H9 (cell line): ENCODE measurements at regions not wholly inside any gene's neighbourhood (a gene's known extent, or its start where the extent isn't known, plus 50 kb on each side); places are given as distances from the start of the nearest gene placed in this dataset.

Source experiments
- DNase-seq: peaks from one replicate; pipeline ENCODE4 v3.0.0-alpha.2; 2017
- H2AFZ ChIP-seq: one replicate; pipeline ENCODE4 v1.6.1; 2013; ENCODE audit warnings: mild to moderate bottlenecking, low read length, control low read depth, moderate library complexity
- H2AK5ac ChIP-seq: 2 replicates; pipeline ENCODE4 v1.6.1; 2013; ENCODE audit warnings: low read length, control low read depth, mixed read lengths; ENCODE audit not compliant: insufficient read length
- H2BK120ac ChIP-seq: one replicate; pipeline ENCODE4 v1.6.1; 2013; ENCODE audit warnings: low read depth, mild to moderate bottlenecking, low read length, control low read depth, inconsistent platforms; ENCODE audit not compliant: poor library complexity, severe bottlenecking
- H2BK12ac ChIP-seq: 2 replicates; pipeline ENCODE4 v1.6.1; 2013; ENCODE audit warnings: low read length, control low read depth, mixed read lengths, low read depth; ENCODE audit not compliant: insufficient read length
- H2BK15ac ChIP-seq: 2 replicates; pipeline ENCODE4 v1.6.1; 2013; ENCODE audit warnings: low read depth, low read length, control low read depth
- H2BK20ac ChIP-seq: one replicate; pipeline ENCODE4 v1.6.1; 2013; ENCODE audit warnings: low read depth, mild to moderate bottlenecking, low read length, control low read depth, inconsistent platforms; ENCODE audit not compliant: poor library complexity, severe bottlenecking
- H2BK5ac ChIP-seq: 2 replicates; pipeline ENCODE4 v1.6.1; 2013; ENCODE audit warnings: low read length, control low read depth, mixed read lengths; ENCODE audit not compliant: insufficient read length
- H3K14ac ChIP-seq: 2 replicates; pipeline ENCODE4 v1.6.1; 2013; ENCODE audit warnings: low read length, control low read depth; ENCODE audit not compliant: insufficient read depth
- H3K18ac ChIP-seq: 2 replicates; pipeline ENCODE4 v1.6.1; 2013; ENCODE audit warnings: low read depth, mild to moderate bottlenecking, mixed read lengths, low read length, control low read depth; ENCODE audit not compliant: insufficient read length
- H3K23ac ChIP-seq: 2 replicates; pipeline ENCODE4 v1.6.1; 2013; ENCODE audit warnings: low read length, control low read depth, mixed read lengths, low read depth; ENCODE audit not compliant: insufficient read length
- H3K23me2 ChIP-seq: 2 replicates; pipeline ENCODE4 v1.6.1; 2013; ENCODE audit warnings: low read depth, mild to moderate bottlenecking, mixed read lengths, low read length, control low read depth; ENCODE audit not compliant: insufficient read length, poor library complexity, severe bottlenecking
- H3K27ac ChIP-seq: 2 replicates; pipeline ENCODE4 v1.5.1; 2013; ENCODE audit warnings: low read length, control low read depth, mixed read lengths, low read depth; ENCODE audit not compliant: insufficient read length
- H3K27me3 ChIP-seq: 2 replicates; pipeline ENCODE4 v1.6.1; 2013; ENCODE audit warnings: low read length, control low read depth, inconsistent platforms; ENCODE audit not compliant: insufficient read depth
- H3K4ac ChIP-seq: 2 replicates; pipeline ENCODE4 v1.6.1; 2013; ENCODE audit warnings: low read depth, mild to moderate bottlenecking, control low read depth, inconsistent platforms, low read length, moderate library complexity
- H3K4me1 ChIP-seq: 2 replicates; pipeline ENCODE4 v1.6.1; 2013; ENCODE audit warnings: low read length, control low read depth, inconsistent platforms; ENCODE audit not compliant: insufficient read depth
- H3K4me2 ChIP-seq: 2 replicates; pipeline ENCODE4 v1.6.1; 2013; ENCODE audit warnings: low read length, control low read depth, mixed read lengths; ENCODE audit not compliant: insufficient read length, insufficient read depth
- H3K56ac ChIP-seq: 2 replicates; pipeline ENCODE4 v1.6.1; 2013; ENCODE audit warnings: low read depth, mild to moderate bottlenecking, mixed read lengths, low read length, control low read depth; ENCODE audit not compliant: insufficient read length
- H3K79me1 ChIP-seq: 2 replicates; pipeline ENCODE4 v1.6.1; 2013; ENCODE audit warnings: low read depth, mild to moderate bottlenecking, moderate library complexity, low read length, control low read depth, inconsistent platforms; ENCODE audit not compliant: insufficient read depth, poor library complexity, severe bottlenecking
- H3K79me2 ChIP-seq: 2 replicates; pipeline ENCODE4 v1.6.1; 2013; ENCODE audit warnings: low read length, control low read depth, inconsistent platforms; ENCODE audit not compliant: insufficient read depth
- H3K9ac ChIP-seq: 2 replicates; pipeline ENCODE4 v1.6.1; 2013; ENCODE audit warnings: low read length, control low read depth, mixed read lengths; ENCODE audit not compliant: insufficient read length; ENCODE audit errors: extremely low read depth
- H3K9me3 ChIP-seq: one replicate; pipeline ENCODE4 v1.6.1; 2013; ENCODE audit warnings: low read depth, low read length, inconsistent platforms; ENCODE audit not compliant: control insufficient read depth
- H3T11ph ChIP-seq: one replicate; pipeline ENCODE4 v1.6.1; 2013; ENCODE audit warnings: mild to moderate bottlenecking, low read length, control low read depth, inconsistent platforms
- H4K20me1 ChIP-seq: one replicate; pipeline ENCODE4 v1.6.1; 2013; ENCODE audit not compliant: control insufficient read depth, insufficient read length, insufficient read depth
- H4K5ac ChIP-seq: 2 replicates; pipeline ENCODE4 v1.6.1; 2013; ENCODE audit warnings: low read depth, mild to moderate bottlenecking, mixed read lengths, low read length, control low read depth; ENCODE audit not compliant: insufficient read length
- H4K8ac ChIP-seq: replicated peaks from 2 replicates; pipeline ENCODE4 v1.6.1; 2013; ENCODE audit warnings: low read length, control low read depth, mixed read lengths, low read depth; ENCODE audit not compliant: insufficient read length
- H4K91ac ChIP-seq: 2 replicates; pipeline ENCODE4 v1.6.1; 2013; ENCODE audit warnings: low read depth, mild to moderate bottlenecking, moderate library complexity, mixed read lengths, low read length, control low read depth; ENCODE audit not compliant: insufficient read length
- H3K27ac Mint-ChIP-seq, 3 experiments: 2 replicates in 2 of 3; 3 replicates in 1 of 3; pipeline ENCODE4 v1.8.0; 2020 to 2021; ENCODE audit warnings: mixed read lengths in 3 of 3, mild to moderate bottlenecking in 1 of 3, moderate library complexity in 1 of 3
- H3K27me3 Mint-ChIP-seq: 2 replicates; pipeline ENCODE4 v1.8.0; 2021; ENCODE audit warnings: low read depth, mild to moderate bottlenecking, moderate library complexity, mixed read lengths
- H3K36me3 Mint-ChIP-seq, 3 experiments: 2 replicates in 2 of 3; 3 replicates in 1 of 3; pipeline ENCODE4 v1.8.0; 2020 to 2021; ENCODE audit warnings: low read depth in 3 of 3, mixed read lengths in 3 of 3; ENCODE audit not compliant: insufficient read depth in 1 of 3
- H3K4me1 Mint-ChIP-seq, 2 experiments: 2 replicates each; pipeline ENCODE4 v1.8.0; 2020; ENCODE audit warnings: mixed read lengths in 2 of 2
- H3K4me3 Mint-ChIP-seq, 2 experiments: 2 replicates in 1 of 2; 3 replicates in 1 of 2; pipeline ENCODE4 v1.8.0; 2020 to 2021; ENCODE audit warnings: mild to moderate bottlenecking in 2 of 2, mixed read lengths in 2 of 2, moderate library complexity in 1 of 2
- H3K9me3 Mint-ChIP-seq, 2 experiments: 2 replicates in 1 of 2; 3 replicates in 1 of 2; pipeline ENCODE4 v1.8.0; 2020; ENCODE audit warnings: mild to moderate bottlenecking in 2 of 2, mixed read lengths in 2 of 2, moderate library complexity in 1 of 2
- CTCF ChIP-seq: fragments of 200-600 bp; sonication (generic); conservative IDR thresholded peaks from 3 replicates; pipeline ENCODE4 v1.8.0; 2021; ENCODE audit warnings: antibody characterized with exemption, mild to moderate bottlenecking
- WGBS: extraction: QIAGEN DNeasy Blood & Tissue Kit; methylation state at CpG from one replicate; pipeline ENCODE4 v1.1.7; 2013; ENCODE audit warnings: missing lambda C conversion rate, low lambda C conversion rate, mixed read lengths; ENCODE audit not compliant: insufficient read length; ENCODE audit errors: extremely low coverage; 5-methylcytosine and 5-hydroxymethylcytosine counted together

- no peak overlapping the region for H2BK120ac ChIP-seq
- peaks cover 12 to 26% of the 10 kb centered on the region in 2 experiments for H3K4me1 Mint-ChIP-seq
Observed at GRCh38 chr15:93246266-93247242, 157.5 kb upstream of the RGMA start.

More at GRCh38 chr15:93246266-93247242, 157.5 kb upstream of the RGMA start:
- Mint-ChIP-seq H3K9me3 (no peaks in the 10 kb centered on the region), H3K36me3 (no peaks in the 10 kb centered on the region; a peak in 1 of 7 replicates), H3K27me3 (peaks cover 40% of the 10 kb centered on the region), H3K27ac (no peak overlapping the region; a peak in 1 of 7 replicates), H3K4me3 (no peak overlapping the region)
- H3K9ac ChIP-seq, result no peak overlapping the region
- no CpG with 5 or more reads among the region's 25 CpGs for WGBS
- H2BK5ac ChIP-seq, result no peak overlapping the region
- H3K23me2 ChIP-seq, result no peaks in the 10 kb centered on the region
- no peak overlapping the region for H2BK12ac ChIP-seq
- H3K14ac ChIP-seq, result no peak overlapping the region
- no peak overlapping the region for H3K27ac ChIP-seq
- no peak overlapping the region for H3K4me2 ChIP-seq
- H3K79me1 ChIP-seq, result no peaks in the 10 kb centered on the region
- H3K56ac ChIP-seq, result no peak overlapping the region
- no peak overlapping the region for H3K18ac ChIP-seq
- no peak overlapping the region for H2AFZ ChIP-seq
- no peaks in the 10 kb centered on the region for H3K27me3 ChIP-seq
- H2BK20ac ChIP-seq, result no peak overlapping the region
- no peaks in the 10 kb centered on the region for H3K9me3 ChIP-seq
- H2BK15ac ChIP-seq, result no peak overlapping the region
- no peaks in the 10 kb centered on the region for H4K20me1 ChIP-seq
- peaks cover 3% of the 10 kb centered on the region; the same call in 1 of the 2 replicates for H3K4me1 ChIP-seq
- no peak for TF ChIP-seq CTCF
- H3K79me2 ChIP-seq, result no peaks in the 10 kb centered on the region
- no peak for DNase-seq
- no peak overlapping the region for H2AK5ac ChIP-seq
- H3T11ph ChIP-seq, result no peak overlapping the region
- no peak overlapping the region for H4K91ac ChIP-seq
- H3K4ac ChIP-seq, result no peak overlapping the region
- no peak overlapping the region for H4K5ac ChIP-seq
- H3K23ac ChIP-seq, result no peak overlapping the region
- H4K8ac ChIP-seq, result no peak overlapping the region
